CD14-positive monocyte (primary cell): ENCODE measurements at regions not wholly inside any gene's neighbourhood (a gene's known extent, or its start where the extent isn't known, plus 50 kb on each side); places are given as distances from the start of the nearest gene placed in this dataset.

Source experiments
- DNase-seq, 3 donors: peaks; one replicate each; pipeline ENCODE4 v3.0.0-alpha.2; 2011 to 2022
- H2AFZ ChIP-seq: 2 replicates; pipeline ENCODE4 v1.6.0; 2012; ENCODE audit warnings: mild to moderate bottlenecking, low read depth, low read length, inconsistent platforms; ENCODE audit not compliant: insufficient read depth, poor library complexity, severe bottlenecking
- H3K27ac ChIP-seq, 2 donors: 1 replicate in 1 of 2; 2 replicates in 1 of 2; pipeline ENCODE4 v1.5.1; 2012 to 2013; ENCODE audit warnings: low read length in 2 of 2, control low read depth in 1 of 2, inconsistent platforms in 1 of 2, low read depth in 1 of 2, mild to moderate bottlenecking in 1 of 2
- H3K27me3 ChIP-seq, 2 donors: one replicate each; pipeline versions ENCODE4 v1.6.0 to v1.6.1; 2011 to 2013; ENCODE audit warnings: low read length in 2 of 2; ENCODE audit not compliant: control insufficient read depth in 2 of 2, insufficient read depth in 2 of 2
- H3K36me3 ChIP-seq, 2 donors: replicated peaks in 1 of 2; 1 replicate in 1 of 2; 2 replicates in 1 of 2; pipeline versions ENCODE4 v1.5.1 to v1.6.1; 2012 to 2013; ENCODE audit warnings: low read length in 2 of 2, control low read depth in 1 of 2, inconsistent platforms in 1 of 2, mild to moderate bottlenecking in 1 of 2; ENCODE audit not compliant: insufficient read depth in 2 of 2, control insufficient read depth in 1 of 2
- H3K4me1 ChIP-seq, 2 donors: 1 replicate in 1 of 2; 2 replicates in 1 of 2; pipeline versions ENCODE4 v1.5.1 to v1.6.1; 2012 to 2013; ENCODE audit warnings: low read length in 2 of 2, control low read depth in 1 of 2, inconsistent platforms in 1 of 2, mild to moderate bottlenecking in 1 of 2, moderate library complexity in 1 of 2; ENCODE audit not compliant: insufficient read depth in 2 of 2, control insufficient read depth in 1 of 2
- H3K4me2 ChIP-seq: replicated peaks from 2 replicates; pipeline ENCODE3; 2012; ENCODE audit warnings: low read length, moderate library complexity, mild to moderate bottlenecking; ENCODE audit not compliant: poor library complexity, severe bottlenecking; ENCODE audit errors: extremely low read depth
- H3K4me3 ChIP-seq, 3 experiments: fragments of 200-600 bp in 1 of 3; sonication (generic) in 1 of 3; replicated peaks in 1 of 3; 1 replicate in 2 of 3; 2 replicates in 1 of 3; pipeline ENCODE4 v1.5.1; 2011 to 2013; ENCODE audit warnings: low read length in 3 of 3, mild to moderate bottlenecking in 3 of 3, control low read depth in 2 of 3, low read depth in 2 of 3, inconsistent platforms in 1 of 3, moderate library complexity in 1 of 3
- H3K79me2 ChIP-seq: 2 replicates; pipeline ENCODE4 v1.6.0; 2012; ENCODE audit warnings: mild to moderate bottlenecking, control low read depth, inconsistent platforms, low read length, moderate library complexity; ENCODE audit not compliant: insufficient read depth
- H3K9ac ChIP-seq: 2 replicates; pipeline ENCODE4 v1.6.0; 2017; ENCODE audit warnings: low read length, mild to moderate bottlenecking; ENCODE audit not compliant: insufficient read depth, poor library complexity, severe bottlenecking
- H3K9me3 ChIP-seq, 2 donors: replicated peaks in 1 of 2; 1 replicate in 1 of 2; 2 replicates in 1 of 2; pipeline versions ENCODE4 v1.5.1 to v1.6.1; 2012 to 2013; ENCODE audit warnings: low read length in 2 of 2, control low read depth in 1 of 2; ENCODE audit not compliant: control insufficient read depth in 1 of 2, insufficient read depth in 1 of 2
- H4K20me1 ChIP-seq: 2 replicates; pipeline ENCODE4 v1.6.0; 2012; ENCODE audit warnings: mild to moderate bottlenecking, low read length, control low read depth, moderate library complexity; ENCODE audit not compliant: insufficient read depth
- H3K27ac Mint-ChIP-seq, 7 donors: one replicate each; pipeline ENCODE4 v1.8.0; 2020; ENCODE audit warnings: mild to moderate bottlenecking in 7 of 7, mixed read lengths in 7 of 7, moderate library complexity in 6 of 7, inconsistent platforms in 2 of 7
- H3K27me3 Mint-ChIP-seq, 3 donors: one replicate each; pipeline ENCODE4 v1.8.0; 2021 to 2022; ENCODE audit warnings: low read depth in 3 of 3, mild to moderate bottlenecking in 3 of 3, mixed read lengths in 3 of 3, moderate library complexity in 3 of 3, inconsistent platforms in 1 of 3
- H3K36me3 Mint-ChIP-seq, 2 donors: one replicate each; pipeline ENCODE4 v1.8.0; 2020; ENCODE audit warnings: mixed read lengths in 2 of 2, inconsistent platforms in 1 of 2, mild to moderate bottlenecking in 1 of 2
- H3K4me1 Mint-ChIP-seq: one replicate; pipeline ENCODE4 v1.8.0; 2020; ENCODE audit warnings: mild to moderate bottlenecking, mixed read lengths
- H3K4me3 Mint-ChIP-seq, 2 donors: one replicate each; pipeline ENCODE4 v1.8.0; 2020; ENCODE audit warnings: mild to moderate bottlenecking in 2 of 2, mixed read lengths in 2 of 2, moderate library complexity in 1 of 2
- H3K9me3 Mint-ChIP-seq, 7 donors: one replicate each; pipeline ENCODE4 v1.8.0; 2020 to 2022; ENCODE audit warnings: mixed read lengths in 7 of 7, mild to moderate bottlenecking in 6 of 7, moderate library complexity in 6 of 7, inconsistent platforms in 2 of 7
- CTCF ChIP-seq: fragments of 200-600 bp; IDR thresholded peaks from one replicate; pipeline ENCODE4 v1.8.0; 2022; ENCODE audit warnings: antibody characterized with exemption, mild to moderate bottlenecking
- WGBS: methylation state at CpG from one replicate; pipeline ENCODE4 v1.1.5; 2013; ENCODE audit warnings: missing lambda C conversion rate; ENCODE audit not compliant: insufficient coverage; 5-methylcytosine and 5-hydroxymethylcytosine counted together
- intact Hi-C, 2 donors: fragments of 100-400 bp; cut with micrococcal nuclease; formaldehyde crosslinking; loops; one replicate each; pipeline versions ENCODE4 v1.15.0 to v1.15.1; 2023

- Mint-ChIP-seq H3K27me3 (peaks cover 0 to 2% (median 2%) of the 10 kb centered on the region in 3 donors), H3K27ac (no peak overlapping the region), H3K4me3 (no peak overlapping the region), H3K9me3 (peaks cover 0 to 7% (median 3%) of the 10 kb centered on the region in 7 donors), H3K4me1 (no peaks in the 10 kb centered on the region), H3K36me3 (no peaks in the 10 kb centered on the region)
- Histone ChIP-seq H3K27me3 (no peaks in the 10 kb centered on the region), H3K27ac (no peak overlapping the region), H3K9me3 (peaks cover 0 to 3% of the 10 kb centered on the region in 2 donors), H3K4me1 (no peaks in the 10 kb centered on the region), H2AFZ (no peak overlapping the region), H3K36me3 (no peaks in the 10 kb centered on the region), H3K9ac (no peak overlapping the region), H3K4me2 (no peak overlapping the region), H3K4me3 (no peak overlapping the region), H4K20me1 (no peaks in the 10 kb centered on the region), H3K79me2 (no peaks in the 10 kb centered on the region)
- intact Hi-C loops: no loop called here
- DNase-seq: no peak
- TF ChIP-seq CTCF: no peak
- 100% methylated on average over 1 of the region's 2 CpGs for WGBS
Observed at GRCh38 chr2:153232464-153232863, 246.1 kb downstream of the RPRM start.

- intact Hi-C loops: no loop called here
- Histone ChIP-seq H3K9me3 (peaks cover 1 to 3% of the 10 kb centered on the region in 2 donors), H3K4me1 (no peaks in the 10 kb centered on the region), H3K36me3 (no peaks in the 10 kb centered on the region), H3K27ac (no peak overlapping the region), H3K27me3 (no peaks in the 10 kb centered on the region), H4K20me1 (no peaks in the 10 kb centered on the region), H3K9ac (no peak overlapping the region), H3K4me2 (no peak overlapping the region), H3K4me3 (no peak overlapping the region), H2AFZ (no peak overlapping the region), H3K79me2 (no peaks in the 10 kb centered on the region)
- no CpG with 5 or more reads among the region's 5 CpGs for WGBS
- no peaks in the 10 kb centered on the region for H3K36me3 Mint-ChIP-seq
- peaks cover 0 to 12% (median 4%) of the 10 kb centered on the region in 7 donors for H3K9me3 Mint-ChIP-seq
- no peak overlapping the region for H3K4me3 Mint-ChIP-seq
- no peak for TF ChIP-seq CTCF
- H3K27me3 Mint-ChIP-seq: peaks cover 0 to 2% (median 0%) of the 10 kb centered on the region in 3 donors
- no peaks in the 10 kb centered on the region for H3K4me1 Mint-ChIP-seq
- DNase-seq: no peak
- H3K27ac Mint-ChIP-seq: no peak overlapping the region
Observed at GRCh38 chr2:153230977-153231376, 247.6 kb downstream of the RPRM start.
